Fibroblast of lung (primary cell): ENCODE measurements at regions not wholly inside any gene's neighbourhood (a gene's known extent, or its start where the extent isn't known, plus 50 kb on each side); places are given as distances from the start of the nearest gene placed in this dataset.

Experiments used
- DNase-seq, 2 donors: peaks; one replicate each; pipeline versions ENCODE4 v3.0.0 to v3.0.0-alpha.2; 2010; ENCODE audit warnings: low read depth in 2 of 2
- H2AFZ ChIP-seq: 2 replicates; pipeline ENCODE4 v1.5.1; 2012; ENCODE audit warnings: low read length, control low read depth, inconsistent platforms
- H3K27ac ChIP-seq: 2 replicates; pipeline ENCODE4 v1.5.1; 2011; ENCODE audit warnings: low read length, control low read depth; ENCODE audit not compliant: insufficient read depth
- H3K27me3 ChIP-seq: 2 replicates; pipeline ENCODE4 v1.5.1; 2011; ENCODE audit warnings: mild to moderate bottlenecking, low read length; ENCODE audit not compliant: control insufficient read depth, insufficient read depth
- H3K36me3 ChIP-seq: 2 replicates; pipeline ENCODE4 v1.5.1; 2011; ENCODE audit warnings: low read length; ENCODE audit not compliant: control insufficient read depth, insufficient read depth
- H3K4me1 ChIP-seq: 2 replicates; pipeline ENCODE4 v1.5.1; 2011; ENCODE audit warnings: low read length; ENCODE audit not compliant: control insufficient read depth, insufficient read depth; ENCODE audit errors: extremely low read depth
- H3K4me2 ChIP-seq: 2 replicates; pipeline ENCODE4 v1.5.1; 2011; ENCODE audit warnings: low read length, control low read depth; ENCODE audit not compliant: insufficient read depth; ENCODE audit errors: extremely low read depth
- H3K4me3 ChIP-seq, 4 experiments: fragments of 200-600 bp in 1 of 4; sonication (generic) in 1 of 4; replicated peaks in 1 of 4; 2 replicates each; pipeline ENCODE4 v1.5.1; 2011 to 2016; ENCODE audit warnings: low read length in 4 of 4, low read depth in 3 of 4, mild to moderate bottlenecking in 3 of 4, control low read depth in 2 of 4, inconsistent platforms in 1 of 4, mixed read lengths in 1 of 4; ENCODE audit not compliant: insufficient read depth in 1 of 4; ENCODE audit errors: control extremely low read depth in 1 of 4
- H3K79me2 ChIP-seq: 2 replicates; pipeline ENCODE4 v1.5.1; 2012; ENCODE audit warnings: mild to moderate bottlenecking, low read length, inconsistent platforms; ENCODE audit not compliant: control insufficient read depth, insufficient read depth
- H3K9ac ChIP-seq: 2 replicates; pipeline ENCODE4 v1.5.1; 2011; ENCODE audit warnings: mild to moderate bottlenecking, low read length, control low read depth; ENCODE audit not compliant: insufficient read depth
- H3K9me3 ChIP-seq: 2 replicates; pipeline ENCODE4 v1.5.1; 2012; ENCODE audit warnings: low read depth, low read length; ENCODE audit not compliant: control insufficient read depth, insufficient read depth
- H4K20me1 ChIP-seq: 2 replicates; pipeline ENCODE4 v1.5.1; 2011; ENCODE audit warnings: low read length; ENCODE audit not compliant: control insufficient read depth, insufficient read depth; ENCODE audit errors: extremely low read depth
- CTCF ChIP-seq, 2 donors: IDR thresholded peaks in 1 of 2; conservative IDR thresholded peaks in 1 of 2; 1 replicate in 1 of 2; 2 replicates in 1 of 2; pipeline ENCODE4 v1.5.1; 2011 to 2012; ENCODE audit warnings: low read length in 2 of 2, control low read depth in 1 of 2, inconsistent platforms in 1 of 2, low read depth in 1 of 2, mild to moderate bottlenecking in 1 of 2
- EZH2 ChIP-seq: IDR thresholded peaks from 2 replicates; pipeline ENCODE4 v1.5.1; 2012; ENCODE audit warnings: low read length, control low read depth, mild to moderate bottlenecking; ENCODE audit errors: missing control alignments

DNA sequence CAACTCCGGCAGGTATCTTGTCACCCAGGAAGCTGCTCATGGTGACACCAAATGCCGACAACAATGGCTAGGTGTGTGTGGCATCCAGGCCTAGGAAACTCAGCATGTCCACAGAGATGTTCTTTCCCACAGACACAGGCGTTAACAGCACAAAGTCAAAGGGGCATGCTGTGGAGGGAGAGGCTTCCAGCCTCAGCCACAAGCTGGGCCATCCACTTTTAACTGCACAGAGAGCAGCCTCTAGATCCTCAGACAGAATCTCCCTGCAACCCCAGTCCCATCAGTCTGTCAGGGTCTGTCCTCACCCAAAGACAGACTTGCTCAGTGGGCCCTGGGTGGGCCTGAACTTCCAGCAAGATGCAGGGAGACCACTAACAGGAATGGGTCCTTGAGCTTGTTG lies 58.5 kb upstream of the BCAR3 start:
- Histone ChIP-seq H2AFZ (peak overlapping the region; percentile 3), H3K9me3 (no peaks in the 10 kb centered on the region), H3K4me3 (no peak overlapping the region), H3K4me1 (peaks cover 16% of the 10 kb centered on the region), H3K27me3 (no peaks in the 10 kb centered on the region), H3K27ac (peak overlapping the region; percentile 26), H4K20me1 (no peaks in the 10 kb centered on the region), H3K79me2 (no peaks in the 10 kb centered on the region), H3K4me2 (no peak overlapping the region), H3K36me3 (no peaks in the 10 kb centered on the region), H3K9ac (no peak overlapping the region)
- no peak for TF ChIP-seq CTCF (conservative IDR thresholded peaks at IDR 0.05 in 1 of 2, IDR thresholded peaks at IDR 0.05 in 1 of 2; ENCODE audit: low read depth in 1 of 2, low read length in 2 of 2)
- TF ChIP-seq EZH2 = no peak
- DNase-seq = no peak

DNA sequence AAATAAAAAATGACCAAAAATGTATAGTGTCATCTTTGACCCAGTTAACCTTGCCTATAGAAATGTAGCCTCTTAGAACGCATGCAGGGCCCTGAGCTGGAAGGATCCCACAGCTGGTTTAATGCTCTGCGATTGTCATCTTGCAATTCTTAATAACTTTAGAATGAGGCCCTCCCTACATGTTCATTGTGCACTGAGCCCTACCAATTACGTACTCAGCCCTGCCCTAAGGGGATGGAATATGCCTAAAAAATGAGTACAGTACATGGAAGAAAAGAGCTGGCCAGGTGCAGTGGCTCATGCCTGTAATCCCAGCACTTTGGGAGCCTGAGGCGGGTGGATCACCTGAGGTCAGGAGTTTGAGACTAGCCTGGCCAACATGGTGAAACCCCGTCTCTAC lies 57.8 kb upstream of the BCAR3 start:
- Histone ChIP-seq H3K36me3 (no peaks in the 10 kb centered on the region), H3K4me3 (no peak overlapping the region), H3K4me2 (no peak overlapping the region), H3K9ac (no peak overlapping the region), H3K27ac (no peak overlapping the region), H3K27me3 (no peaks in the 10 kb centered on the region), H3K9me3 (no peaks in the 10 kb centered on the region), H3K4me1 (peaks cover 16% of the 10 kb centered on the region), H2AFZ (no peak overlapping the region), H3K79me2 (no peaks in the 10 kb centered on the region), H4K20me1 (no peaks in the 10 kb centered on the region)
- no peak for DNase-seq
- TF ChIP-seq CTCF (conservative IDR thresholded peaks at IDR 0.05 in 1 of 2, IDR thresholded peaks at IDR 0.05 in 1 of 2; ENCODE audit: low read depth in 1 of 2, low read length in 2 of 2) (no peak), EZH2 (no peak)

DNA sequence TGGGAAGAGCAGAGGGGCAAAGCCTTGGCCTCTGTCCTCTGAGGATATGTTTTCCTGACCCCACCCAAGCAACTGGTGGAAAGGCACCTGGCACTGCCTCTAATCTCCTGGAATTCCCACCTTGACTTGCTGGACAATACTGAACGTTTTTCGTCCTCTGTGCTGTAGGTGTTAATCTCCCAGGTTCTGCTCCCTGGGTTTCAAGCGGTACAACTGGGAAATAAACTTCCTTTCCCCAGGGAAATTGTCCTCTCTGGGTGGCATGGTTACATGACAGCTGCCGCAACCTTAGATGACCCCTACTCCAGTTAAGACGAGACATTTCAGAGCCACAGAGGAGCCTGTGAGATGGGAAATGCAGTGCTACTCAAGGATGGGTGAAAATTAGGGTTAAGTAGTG lies 57.3 kb upstream of the BCAR3 start:
- TF ChIP-seq CTCF (conservative IDR thresholded peaks at IDR 0.05 in 1 of 2, IDR thresholded peaks at IDR 0.05 in 1 of 2; ENCODE audit: low read depth in 1 of 2, low read length in 2 of 2) (no peak), EZH2 (no peak)
- no peaks in the 10 kb centered on the region for H3K36me3 ChIP-seq
- H3K4me2 ChIP-seq = no peak overlapping the region
- no peak overlapping the region for H3K9ac ChIP-seq
- no peak overlapping the region for H3K4me3 ChIP-seq
- H4K20me1 ChIP-seq = no peaks in the 10 kb centered on the region
- H2AFZ ChIP-seq = no peak overlapping the region
- no peaks in the 10 kb centered on the region for H3K27me3 ChIP-seq
- DNase-seq = no peak
- H3K9me3 ChIP-seq = no peaks in the 10 kb centered on the region
- peak overlapping the region; percentile 56 for H3K27ac ChIP-seq
- H3K79me2 ChIP-seq = no peaks in the 10 kb centered on the region
- peaks cover 16% of the 10 kb centered on the region for H3K4me1 ChIP-seq
